Adrenal gland (tissue), 9 donors: ENCODE measurements at regions not wholly inside any gene's neighbourhood (a gene's known extent, or its start where the extent isn't known, plus 50 kb on each side); places are given as distances from the start of the nearest gene placed in this dataset.

Experiments used
- DNase-seq, 7 donors: peaks; one replicate each; pipeline ENCODE4 v3.0.0-alpha.2; 2019 to 2020
- H3K27ac ChIP-seq, 5 donors: fragments of 200-600 bp; sonication (generic) in 4 of 5; 1 replicate in 3 of 5; 2 replicates in 2 of 5; pipeline versions ENCODE4 v1.5.1 to v1.8.0; 2016 to 2020; ENCODE audit warnings: mild to moderate bottlenecking in 1 of 5
- H3K27me3 ChIP-seq: fragments of 200-600 bp; 2 replicates; pipeline ENCODE4 v1.8.0; 2021
- H3K36me3 ChIP-seq, 2 donors: fragments of 200-600 bp; replicated peaks in 1 of 2; 1 replicate in 1 of 2; 2 replicates in 1 of 2; pipeline versions ENCODE4 v1.5.1 to v1.8.0; 2018 to 2022
- H3K4me1 ChIP-seq, 2 donors: fragments of 200-600 bp; replicated peaks in 1 of 2; 1 replicate in 1 of 2; 2 replicates in 1 of 2; pipeline versions ENCODE4 v1.5.1 to v1.8.0; 2018 to 2021
- H3K4me3 ChIP-seq, 4 donors: fragments of 200-600 bp; sonication (generic) in 3 of 4; one replicate each; pipeline ENCODE4 v1.5.1; 2016 to 2018
- H3K9me3 ChIP-seq, 3 donors: fragments of 200-600 bp; sonication (generic) in 1 of 3; replicated peaks in 1 of 3; 1 replicate in 2 of 3; 2 replicates in 1 of 3; pipeline versions ENCODE4 v1.5.1 to v1.8.0; 2016 to 2021
- POLR2A ChIP-seq, 2 donors: fragments of 450-650 bp; IDR thresholded peaks; one replicate each; pipeline ENCODE4 v1.6.1; 2017; ENCODE audit warnings: antibody characterized with exemption in 2 of 2, mild to moderate bottlenecking in 2 of 2, moderate library complexity in 1 of 2
- WGBS, 4 donors: extraction: QIAGEN DNeasy Blood & Tissue Kit in 2 of 4; methylation state at CpG; one replicate each; pipeline versions ENCODE4 v1.1.5 to v1.1.7; 2013 to 2017; 5-methylcytosine and 5-hydroxymethylcytosine counted together
- intact Hi-C, 2 donors: fragments of 100-400 bp; cut with DNase I; formaldehyde crosslinking; loops; one replicate each; pipeline versions ENCODE4 v1.14.1 to v1.15.0; 2022 to 2023
- TF ChIP-seq, protein P1 (sequence below), 6 experiments: fragments of 450-650 bp in 4 of 6; fragments of 200-600 bp in 2 of 6; sonication (generic) in 1 of 6; IDR thresholded peaks; 1 replicate in 5 of 6; 2 replicates in 1 of 6; pipeline versions ENCODE4 v1.5.1 to v1.8.0; 2016 to 2021; ENCODE audit warnings: antibody characterized with exemption in 6 of 6, mild to moderate bottlenecking in 2 of 6, moderate library complexity in 1 of 6
- donor health status: healthy with polysubstance abuse.
- donor health status: Bipolar disorder and iron deficiency.
- donor health status: DM: yes; HTN: yes; CAD: no.
- donor health status: DM: no; HTN: no; CAD: no.
- donor health status: DM: no; HTN: no; CAD: no.

DNA sequence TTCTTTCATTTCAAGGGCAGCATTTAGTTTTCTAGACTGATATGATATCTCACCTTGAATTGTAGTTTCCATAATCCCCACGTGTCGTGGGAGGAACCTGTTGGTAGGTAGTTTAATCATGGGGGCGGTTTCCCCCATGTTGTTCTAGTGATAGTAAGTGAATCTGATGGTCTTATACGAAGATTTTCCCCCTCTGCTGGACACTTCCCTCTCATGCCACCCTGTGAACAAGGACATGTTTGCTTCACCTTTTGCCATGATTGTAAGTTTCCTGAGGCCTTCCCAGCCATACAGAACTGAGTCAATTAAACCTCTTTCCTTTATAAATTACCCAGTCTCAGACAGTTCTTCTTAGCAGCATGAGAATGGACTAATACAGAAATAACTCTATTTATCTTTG, 851.1 kb upstream of the FAT3 start:
- H3K4me3 ChIP-seq, result no peak overlapping the region
- no peaks in the 10 kb centered on the region for H3K27me3 ChIP-seq
- no peak overlapping the region for H3K27ac ChIP-seq
- no peaks in the 10 kb centered on the region for H3K9me3 ChIP-seq
- no peak for DNase-seq
- intact Hi-C loops, result no loop called here
- no peaks in the 10 kb centered on the region for H3K4me1 ChIP-seq
- 60 to 70% (median 62%) methylated on average over 4 of the region's 4 CpGs for WGBS, 4 donors
- no peaks in the 10 kb centered on the region for H3K36me3 ChIP-seq
- TF ChIP-seq, protein P1, sequence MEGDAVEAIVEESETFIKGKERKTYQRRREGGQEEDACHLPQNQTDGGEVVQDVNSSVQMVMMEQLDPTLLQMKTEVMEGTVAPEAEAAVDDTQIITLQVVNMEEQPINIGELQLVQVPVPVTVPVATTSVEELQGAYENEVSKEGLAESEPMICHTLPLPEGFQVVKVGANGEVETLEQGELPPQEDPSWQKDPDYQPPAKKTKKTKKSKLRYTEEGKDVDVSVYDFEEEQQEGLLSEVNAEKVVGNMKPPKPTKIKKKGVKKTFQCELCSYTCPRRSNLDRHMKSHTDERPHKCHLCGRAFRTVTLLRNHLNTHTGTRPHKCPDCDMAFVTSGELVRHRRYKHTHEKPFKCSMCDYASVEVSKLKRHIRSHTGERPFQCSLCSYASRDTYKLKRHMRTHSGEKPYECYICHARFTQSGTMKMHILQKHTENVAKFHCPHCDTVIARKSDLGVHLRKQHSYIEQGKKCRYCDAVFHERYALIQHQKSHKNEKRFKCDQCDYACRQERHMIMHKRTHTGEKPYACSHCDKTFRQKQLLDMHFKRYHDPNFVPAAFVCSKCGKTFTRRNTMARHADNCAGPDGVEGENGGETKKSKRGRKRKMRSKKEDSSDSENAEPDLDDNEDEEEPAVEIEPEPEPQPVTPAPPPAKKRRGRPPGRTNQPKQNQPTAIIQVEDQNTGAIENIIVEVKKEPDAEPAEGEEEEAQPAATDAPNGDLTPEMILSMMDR (IDR thresholded peaks at IDR 0.05), result no peak
- TF ChIP-seq POLR2A (IDR thresholded peaks at IDR 0.05), result no peak

DNA sequence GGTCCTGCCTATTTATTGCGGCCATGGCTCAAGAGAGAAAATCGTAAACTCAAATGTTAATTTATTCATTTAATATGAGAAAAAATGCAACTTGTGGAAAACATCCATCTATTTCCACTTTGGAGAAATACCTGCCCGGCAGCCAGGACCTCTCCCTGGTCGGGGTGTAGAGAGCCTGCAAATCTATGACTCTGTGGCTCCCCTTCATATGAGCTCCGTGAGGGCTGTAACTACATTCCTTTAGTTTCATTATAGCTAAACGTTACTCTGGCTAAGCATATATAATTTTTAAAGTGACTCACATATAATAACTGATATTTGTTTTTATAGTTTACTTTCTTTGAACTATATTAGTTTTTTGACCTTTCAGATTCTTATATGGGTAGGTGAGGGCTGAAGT, 857.8 kb upstream of the FAT3 start:
- no peak overlapping the region for H3K27ac ChIP-seq
- intact Hi-C loops, result no loop called here

DNA sequence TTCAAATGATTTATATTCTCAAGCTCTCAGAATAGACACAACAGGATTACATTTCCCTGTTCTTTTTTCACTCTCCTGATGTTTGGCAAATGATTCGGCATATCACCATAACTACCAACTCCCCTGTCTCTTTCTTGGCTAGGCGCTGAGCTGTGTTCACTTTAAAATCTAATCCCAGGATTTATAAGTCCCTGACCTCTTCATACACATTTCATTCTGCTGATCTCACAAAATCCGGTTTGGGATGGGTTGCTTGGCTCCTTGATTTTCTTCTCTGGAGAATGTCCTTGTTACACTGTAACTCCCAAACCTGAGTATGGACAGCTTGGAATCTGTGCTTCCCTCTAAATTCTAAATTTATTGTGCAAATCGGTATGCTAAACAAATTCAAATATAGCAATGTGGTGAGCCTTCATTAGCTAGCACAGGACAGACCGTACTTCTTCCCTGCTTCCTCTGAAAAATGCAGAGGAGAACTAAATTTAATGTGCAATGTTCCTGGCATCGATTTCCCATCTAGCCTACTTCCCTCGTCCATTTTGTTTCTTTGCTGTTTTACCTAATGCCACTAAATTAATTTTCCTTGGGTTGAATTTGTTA, 858.5 kb upstream of the FAT3 start:
- H3K36me3 ChIP-seq, result no peaks in the 10 kb centered on the region
- intact Hi-C loops, result no loop called here
- H3K27ac ChIP-seq, result no peak overlapping the region
- no peak overlapping the region for H3K4me3 ChIP-seq
- TF ChIP-seq, protein P1 (IDR thresholded peaks at IDR 0.05), result no peak
- TF ChIP-seq POLR2A (IDR thresholded peaks at IDR 0.05), result no peak
- no peaks in the 10 kb centered on the region for H3K4me1 ChIP-seq
- no peak for DNase-seq
- 72 to 77% (median 75%) methylated on average over 7 of the region's 7 CpGs for WGBS, 4 donors
- no peaks in the 10 kb centered on the region for H3K9me3 ChIP-seq
- no peaks in the 10 kb centered on the region for H3K27me3 ChIP-seq

More for the DNA sequence above, 857.8 kb upstream of the FAT3 start:
- TF ChIP-seq POLR2A (IDR thresholded peaks at IDR 0.05), result no peak
- TF ChIP-seq, protein P1 (IDR thresholded peaks at IDR 0.05), result no peak
- Histone ChIP-seq H3K9me3 (no peaks in the 10 kb centered on the region), H3K4me1 (no peaks in the 10 kb centered on the region), H3K4me3 (no peak overlapping the region), H3K27me3 (no peaks in the 10 kb centered on the region), H3K36me3 (no peaks in the 10 kb centered on the region)
- no peak for DNase-seq
- 74 to 86% (median 80%) methylated on average over 6 of the region's 6 CpGs for WGBS, 4 donors

DNA sequence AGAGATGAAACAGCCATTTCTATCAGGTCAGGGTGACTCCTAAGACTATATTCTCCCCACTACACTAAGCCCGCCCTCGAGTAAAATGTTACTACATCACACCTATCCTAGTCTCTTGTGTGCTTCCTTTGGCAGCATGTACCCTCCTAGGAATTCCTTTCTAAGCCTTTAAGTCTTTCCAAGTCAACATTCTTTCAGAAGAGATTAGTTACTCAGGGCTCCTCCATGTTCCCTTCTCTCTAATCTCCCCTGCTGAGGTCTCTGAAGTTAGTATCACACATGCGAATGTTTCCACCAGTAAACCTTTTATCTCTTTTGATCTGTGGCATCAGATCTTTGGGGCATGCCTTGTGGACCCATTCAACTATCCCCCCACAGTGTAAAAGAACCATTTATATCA, 873.7 kb upstream of the FAT3 start:
- no peak for DNase-seq
- 60 to 69% (median 66%) methylated on average over 3 of the region's 3 CpGs for WGBS, 4 donors
- H3K9me3 ChIP-seq, result no peaks in the 10 kb centered on the region
- H3K27me3 ChIP-seq, result no peaks in the 10 kb centered on the region
- no peak overlapping the region for H3K27ac ChIP-seq
- H3K4me1 ChIP-seq, result no peaks in the 10 kb centered on the region
- H3K36me3 ChIP-seq, result no peaks in the 10 kb centered on the region
- no peak for TF ChIP-seq POLR2A (IDR thresholded peaks at IDR 0.05)
- TF ChIP-seq, protein P1 (IDR thresholded peaks at IDR 0.05), result no peak
- H3K4me3 ChIP-seq, result no peak overlapping the region
- intact Hi-C loops, result no loop called here
